GM23338 (cell line): ENCODE measurements at regions not wholly inside any gene's neighbourhood (a gene's known extent, or its start where the extent isn't known, plus 50 kb on each side); places are given as distances from the start of the nearest gene placed in this dataset.
A peak's percentile ranks its signal among the peaks of the same experiment; 100 is the strongest.

Experiments used
- ATAC-seq: fragments of 200-7000 bp; cut with Tn5 transposase; 3 replicates; pipeline ENCODE4 v1.9.1; 2020
- DNase-seq: peaks from one replicate; pipeline ENCODE4 v3.0.0-alpha.2; 2015; ENCODE audit warnings: low spot score
- H2AFZ ChIP-seq: fragments of 200-600 bp; sonication (generic); 2 replicates; pipeline ENCODE4 v1.8.0; 2016; ENCODE audit warnings: antibody characterized with exemption, mild to moderate bottlenecking, moderate library complexity
- H3F3A ChIP-seq: fragments of 200-600 bp; sonication (generic); replicated peaks from 2 replicates; pipeline ENCODE4 v1.8.0; 2017; ENCODE audit warnings: antibody characterized with exemption, mixed run types, low read depth
- H3K27ac ChIP-seq: fragments of 200-600 bp; sonication (generic); 2 replicates; pipeline ENCODE4 v1.6.1; 2016; ENCODE audit warnings: low read depth
- H3K27me3 ChIP-seq: fragments of 200-600 bp; sonication (generic); 2 replicates; pipeline ENCODE4 v1.8.0; 2016; ENCODE audit warnings: mild to moderate bottlenecking, mixed run types, moderate library complexity; ENCODE audit not compliant: insufficient read depth
- H3K36me3 ChIP-seq: fragments of 200-600 bp; sonication (generic); 2 replicates; pipeline ENCODE4 v1.8.0; 2016; ENCODE audit warnings: mild to moderate bottlenecking; ENCODE audit not compliant: insufficient read depth
- H3K4me1 ChIP-seq: fragments of 200-600 bp; sonication (generic); 2 replicates; pipeline ENCODE4 v1.8.0; 2016; ENCODE audit warnings: mild to moderate bottlenecking, moderate library complexity; ENCODE audit not compliant: insufficient read depth
- H3K4me2 ChIP-seq: fragments of 200-600 bp; sonication (generic); 2 replicates; pipeline ENCODE4 v1.7.1; 2017; ENCODE audit warnings: mixed run types
- H3K4me3 ChIP-seq: fragments of 200-600 bp; sonication (generic); 2 replicates; pipeline ENCODE4 v1.6.1; 2016; ENCODE audit warnings: mixed run types
- H3K79me2 ChIP-seq: fragments of 200-600 bp; sonication (generic); replicated peaks from 2 replicates; pipeline ENCODE4 v1.8.0; 2017; ENCODE audit warnings: mild to moderate bottlenecking; ENCODE audit not compliant: insufficient read depth
- H3K9me2 ChIP-seq: fragments of 200-600 bp; sonication (generic); 2 replicates; pipeline ENCODE4 v1.8.0; 2017; ENCODE audit not compliant: insufficient read depth
- H4K20me1 ChIP-seq: fragments of 200-600 bp; sonication (generic); replicated peaks from 2 replicates; pipeline ENCODE4 v1.8.0; 2017; ENCODE audit warnings: mild to moderate bottlenecking; ENCODE audit not compliant: insufficient read depth
- H3K27ac Mint-ChIP-seq: 2 replicates; pipeline ENCODE4 v1.8.0; 2020; ENCODE audit warnings: inconsistent platforms, mild to moderate bottlenecking, moderate library complexity, mixed read lengths
- H3K27me3 Mint-ChIP-seq: 3 replicates; pipeline ENCODE4 v1.8.0; 2022; ENCODE audit warnings: low read depth, mild to moderate bottlenecking, moderate library complexity, mixed read lengths, inconsistent platforms; ENCODE audit not compliant: insufficient read depth, poor library complexity
- H3K36me3 Mint-ChIP-seq: 3 replicates; pipeline ENCODE4 v1.8.0; 2021; ENCODE audit warnings: low read depth, mild to moderate bottlenecking, inconsistent platforms, moderate library complexity, mixed read lengths
- H3K4me1 Mint-ChIP-seq: 3 replicates; pipeline ENCODE4 v1.8.0; 2020; ENCODE audit warnings: mild to moderate bottlenecking, inconsistent platforms, mixed read lengths
- H3K4me3 Mint-ChIP-seq: 3 replicates; pipeline ENCODE4 v1.8.0; 2021; ENCODE audit warnings: moderate library complexity, mild to moderate bottlenecking, inconsistent platforms, mixed read lengths
- H3K9me3 Mint-ChIP-seq: 3 replicates; pipeline ENCODE4 v1.8.0; 2020; ENCODE audit warnings: moderate library complexity, mild to moderate bottlenecking, inconsistent platforms, mixed read lengths
- CREB1 ChIP-seq: fragments of 250-450 bp; sonication (Bioruptor Pico); IDR thresholded peaks from 2 replicates; pipeline ENCODE4 v1.5.0; 2020; ENCODE audit warnings: low read depth, mild to moderate bottlenecking, moderate library complexity
- EZH2 ChIP-seq: fragments of 200-600 bp; sonication (generic); IDR thresholded peaks from one replicate; pipeline ENCODE4 v1.8.0; 2017; ENCODE audit warnings: antibody characterized with exemption, mild to moderate bottlenecking, low read depth; ENCODE audit not compliant: unreplicated experiment
- EZH2phosphoT487 ChIP-seq: fragments of 200-600 bp; sonication (generic); IDR thresholded peaks from one replicate; pipeline ENCODE4 v1.8.1; 2018; ENCODE audit warnings: antibody characterized with exemption; ENCODE audit not compliant: unreplicated experiment
- JUNB ChIP-seq: IDR thresholded peaks from one replicate; pipeline ENCODE4 v1.6.1; 2016; ENCODE audit warnings: antibody characterized with exemption; ENCODE audit not compliant: unreplicated experiment
- NANOG ChIP-seq: IDR thresholded peaks from 2 replicates; pipeline ENCODE4 v1.6.1; 2016; ENCODE audit warnings: antibody characterized with exemption, borderline replicate concordance
- POLR2AphosphoS5 ChIP-seq: IDR thresholded peaks from 2 replicates; pipeline ENCODE4 v1.6.1; 2016; ENCODE audit warnings: antibody characterized with exemption, low read depth
- REST ChIP-seq: IDR thresholded peaks from one replicate; pipeline ENCODE4 v1.6.1; 2018; ENCODE audit warnings: antibody characterized with exemption; ENCODE audit not compliant: unreplicated experiment
- STAT1 ChIP-seq: IDR thresholded peaks from one replicate; pipeline ENCODE4 v1.6.1; 2016; ENCODE audit warnings: antibody characterized with exemption; ENCODE audit not compliant: unreplicated experiment
- ZNF114 ChIP-seq: fragments of 250-450 bp; sonication (Bioruptor Pico); IDR thresholded peaks from 2 replicates; pipeline ENCODE4 v1.5.0; 2020; ENCODE audit warnings: mild to moderate bottlenecking, moderate library complexity
- ZNF331 ChIP-seq: fragments of 250-450 bp; sonication (Bioruptor Pico); IDR thresholded peaks from 2 replicates; pipeline ENCODE4 v1.5.0; 2020; ENCODE audit warnings: low read depth, mild to moderate bottlenecking, moderate library complexity
- TF ChIP-seq, protein P1 (sequence below), 2 experiments: fragments of 200-600 bp in 1 of 2; sonication (generic) in 1 of 2; conservative IDR thresholded peaks; 2 replicates each; pipeline versions ENCODE4 v1.5.1 to v1.6.1; 2016 to 2017; ENCODE audit warnings: antibody characterized with exemption in 2 of 2, low read depth in 2 of 2, mild to moderate bottlenecking in 2 of 2, moderate library complexity in 1 of 2

- no peaks in the 10 kb centered on the region for H3K27me3 ChIP-seq
- no peaks in the 10 kb centered on the region for H3K36me3 ChIP-seq
- TF ChIP-seq ZNF114 (CRISPR knock-in tag) (no peak), NANOG (no peak), CREB1 (CRISPR knock-in tag) (no peak), JUNB (no peak)
- TF ChIP-seq, protein P1, sequence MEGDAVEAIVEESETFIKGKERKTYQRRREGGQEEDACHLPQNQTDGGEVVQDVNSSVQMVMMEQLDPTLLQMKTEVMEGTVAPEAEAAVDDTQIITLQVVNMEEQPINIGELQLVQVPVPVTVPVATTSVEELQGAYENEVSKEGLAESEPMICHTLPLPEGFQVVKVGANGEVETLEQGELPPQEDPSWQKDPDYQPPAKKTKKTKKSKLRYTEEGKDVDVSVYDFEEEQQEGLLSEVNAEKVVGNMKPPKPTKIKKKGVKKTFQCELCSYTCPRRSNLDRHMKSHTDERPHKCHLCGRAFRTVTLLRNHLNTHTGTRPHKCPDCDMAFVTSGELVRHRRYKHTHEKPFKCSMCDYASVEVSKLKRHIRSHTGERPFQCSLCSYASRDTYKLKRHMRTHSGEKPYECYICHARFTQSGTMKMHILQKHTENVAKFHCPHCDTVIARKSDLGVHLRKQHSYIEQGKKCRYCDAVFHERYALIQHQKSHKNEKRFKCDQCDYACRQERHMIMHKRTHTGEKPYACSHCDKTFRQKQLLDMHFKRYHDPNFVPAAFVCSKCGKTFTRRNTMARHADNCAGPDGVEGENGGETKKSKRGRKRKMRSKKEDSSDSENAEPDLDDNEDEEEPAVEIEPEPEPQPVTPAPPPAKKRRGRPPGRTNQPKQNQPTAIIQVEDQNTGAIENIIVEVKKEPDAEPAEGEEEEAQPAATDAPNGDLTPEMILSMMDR (conservative IDR thresholded peaks at IDR 0.05; ENCODE audit: low read depth in 2 of 2) = no peak
- H3K9me2 ChIP-seq = 0 out of 2 replicates have a peak, but pooled peaks cover 4% of the 10 kb centered on the region
- Mint-ChIP-seq H3K27ac (no peak overlapping the region; the same call in 1 of the 2 replicates), H3K36me3 (peaks cover 15% of the 10 kb centered on the region; the same call in 2 of the 3 replicates), H3K9me3 (peaks cover 29% of the 10 kb centered on the region), H3K4me3 (no peak overlapping the region), H3K4me1 (peaks cover under 1% of the 10 kb centered on the region; the same call in 2 of the 3 replicates), H3K27me3 (no peaks in the 10 kb centered on the region)
- H3K4me1 ChIP-seq = peaks cover 6% of the 10 kb centered on the region; the same call in 1 of the 2 replicates
- ATAC-seq (no peak), DNase-seq (peak; percentile 57)
- H3K4me2 ChIP-seq = no peak overlapping the region
- H2AFZ ChIP-seq = no peak overlapping the region
- no peaks in the 10 kb centered on the region for H3K79me2 ChIP-seq
- no peak overlapping the region for H3K27ac ChIP-seq
- no peaks in the 10 kb centered on the region for H3F3A ChIP-seq
- H4K20me1 ChIP-seq = no peaks in the 10 kb centered on the region
- H3K4me3 ChIP-seq = no peak overlapping the region
Measured at GRCh38 chr5:44691802-44692201, 116.9 kb upstream of the MRPS30 start.

GRCh38 chr5:44681906-44682305, 126.8 kb upstream of the MRPS30 start:
- no peaks in the 10 kb centered on the region for H3K9me3 Mint-ChIP-seq
- Histone ChIP-seq H2AFZ (no peak overlapping the region), H3K79me2 (no peaks in the 10 kb centered on the region), H3K9me2 (peaks cover 4% of the 10 kb centered on the region; the same call in 1 of the 2 replicates), H3K4me2 (no peak overlapping the region), H3K4me3 (no peak overlapping the region), H3F3A (no peaks in the 10 kb centered on the region), H3K27me3 (no peaks in the 10 kb centered on the region), H3K4me1 (no peaks in the 10 kb centered on the region), H3K36me3 (no peaks in the 10 kb centered on the region), H4K20me1 (no peaks in the 10 kb centered on the region), H3K27ac (no peak overlapping the region)
- H3K27ac Mint-ChIP-seq = no peak overlapping the region
- H3K27me3 Mint-ChIP-seq = peaks cover 4% of the 10 kb centered on the region
- no peaks in the 10 kb centered on the region; the same call in 2 of the 3 replicates for H3K4me1 Mint-ChIP-seq
- H3K36me3 Mint-ChIP-seq = no peaks in the 10 kb centered on the region
- ATAC-seq = no peak
- no peak overlapping the region for H3K4me3 Mint-ChIP-seq
- DNase-seq = no peak
- TF ChIP-seq EZH2 = no peak
- TF ChIP-seq ZNF114 (CRISPR knock-in tag) = no peak
- TF ChIP-seq EZH2phosphoT487 = no peak
- TF ChIP-seq ZNF331 (CRISPR knock-in tag) = no peak
- no peak for TF ChIP-seq POLR2AphosphoS5
- TF ChIP-seq, protein P1 (conservative IDR thresholded peaks at IDR 0.05; ENCODE audit: low read depth in 2 of 2) = no peak
- TF ChIP-seq NANOG = no peak
- TF ChIP-seq JUNB = no peak
- no peak for TF ChIP-seq REST
- no peak for TF ChIP-seq STAT1
- no peak for TF ChIP-seq CREB1 (CRISPR knock-in tag)
